HL-60 (cell line): ENCODE measurements at regions not wholly inside any gene's neighbourhood (a gene's known extent, or its start where the extent isn't known, plus 50 kb on each side); places are given as distances from the start of the nearest gene placed in this dataset.

Experiments
- CTCF ChIP-seq: IDR thresholded peaks from one replicate; pipeline ENCODE4 v1.5.1; 2011; ENCODE audit warnings: low read length, control low read depth, inconsistent platforms; ENCODE audit not compliant: insufficient read depth
- GABPA ChIP-seq: IDR thresholded peaks from 2 replicates; pipeline ENCODE4 v1.6.1; 2012; ENCODE audit warnings: low read depth
- POLR2AphosphoS5 ChIP-seq: IDR thresholded peaks from 2 replicates; pipeline ENCODE4 v1.6.1; 2012; ENCODE audit warnings: low read depth
- REST ChIP-seq: IDR thresholded peaks from 2 replicates; pipeline ENCODE4 v1.6.1; 2012; ENCODE audit warnings: low read depth; ENCODE audit not compliant: insufficient replicate concordance

GRCh38 chrX:125094901-125095300 lies 224.8 kb upstream of the TEX13C start:
- no peak for TF ChIP-seq CTCF
- TF ChIP-seq POLR2AphosphoS5: no peak
- no peak for TF ChIP-seq REST
- TF ChIP-seq GABPA: no peak
